B cell (primary cell): ENCODE measurements at regions not wholly inside any gene's neighbourhood (a gene's known extent, or its start where the extent isn't known, plus 50 kb on each side); places are given as distances from the start of the nearest gene placed in this dataset.

Source experiments
- ATAC-seq: fragments of 200-7000 bp; cut with Tn5 transposase; one replicate; pipeline ENCODE4 v1.10.0; 2021; ENCODE audit warnings: low read depth, mild to moderate bottlenecking, moderate number of reproducible peaks, moderate library complexity
- CTCF ChIA-PET: fragments of 350-600 bp; sonication (Branson Sonifier 250); formaldehyde crosslinking; loops from one replicate; lab custom pipeline; 2021; ENCODE audit warnings: antibody characterized with exemption, inconsistent platforms; lab: Charles Lee
- POLR2A ChIA-PET: fragments of 350-600 bp; sonication (Branson Sonifier 250); formaldehyde crosslinking; loops from one replicate; lab custom pipeline; 2021; ENCODE audit warnings: antibody characterized with exemption; lab: Charles Lee
- DNase-seq: peaks from one replicate; pipeline ENCODE4 v3.0.0; 2013
- H2AFZ ChIP-seq: 2 replicates; pipeline ENCODE4 v1.6.1; 2012; ENCODE audit warnings: mild to moderate bottlenecking, low read depth, low read length; ENCODE audit not compliant: insufficient read depth, poor library complexity, severe bottlenecking
- H3K27ac ChIP-seq, 2 donors: 1 replicate in 1 of 2; 2 replicates in 1 of 2; pipeline ENCODE4 v1.5.1; 2012 to 2013; ENCODE audit warnings: low read length in 2 of 2, mild to moderate bottlenecking in 2 of 2, moderate library complexity in 1 of 2
- H3K27me3 ChIP-seq, 4 experiments: fragments of 200-600 bp in 1 of 4; sonication (generic) in 1 of 4; replicated peaks in 1 of 4; 1 replicate in 2 of 4; 2 replicates in 2 of 4; pipeline versions ENCODE4 v1.6.1 to v1.7.0; 2013 to 2016; ENCODE audit warnings: low read length in 3 of 4, mild to moderate bottlenecking in 2 of 4, mixed read lengths in 1 of 4, moderate library complexity in 1 of 4; ENCODE audit not compliant: insufficient read depth in 4 of 4, control insufficient read depth in 3 of 4; ENCODE audit errors: control extremely low read depth in 1 of 4
- H3K36me3 ChIP-seq, 2 experiments: replicated peaks in 1 of 2; 1 replicate in 1 of 2; 2 replicates in 1 of 2; pipeline versions ENCODE4 v1.6.1 to v1.7.1; 2013; ENCODE audit warnings: low read length in 1 of 2; ENCODE audit not compliant: insufficient read depth in 2 of 2, control insufficient read depth in 1 of 2; ENCODE audit errors: control extremely low read depth in 1 of 2, extremely low read depth in 1 of 2
- H3K4me1 ChIP-seq, 2 donors: fragments of 200-600 bp in 1 of 2; sonication (generic) in 1 of 2; 1 replicate in 1 of 2; 2 replicates in 1 of 2; pipeline versions ENCODE4 v1.5.1 to v1.6.1; 2013 to 2017; ENCODE audit warnings: low read length in 2 of 2; ENCODE audit not compliant: control insufficient read depth in 2 of 2, insufficient read depth in 2 of 2
- H3K4me2 ChIP-seq: replicated peaks from 2 replicates; pipeline ENCODE3; 2012; ENCODE audit warnings: mild to moderate bottlenecking, low read depth, low read length; ENCODE audit not compliant: poor library complexity, severe bottlenecking
- H3K4me3 ChIP-seq, 5 experiments: fragments of 200-600 bp in 1 of 5; sonication (generic) in 1 of 5; 1 replicate in 3 of 5; 2 replicates in 2 of 5; pipeline versions ENCODE4 v1.5.1 to v1.7.0; 2011 to 2016; ENCODE audit warnings: low read length in 4 of 5, mild to moderate bottlenecking in 4 of 5, low read depth in 2 of 5, control low read depth in 1 of 5, moderate library complexity in 1 of 5; ENCODE audit not compliant: insufficient read depth in 1 of 5; ENCODE audit errors: control extremely low read depth in 1 of 5, extremely low read depth in 1 of 5
- H3K79me2 ChIP-seq: fragments of 200-600 bp; sonication (generic); one replicate; pipeline ENCODE4 v1.6.0; 2016; ENCODE audit warnings: low read length; ENCODE audit not compliant: control insufficient read depth, insufficient read depth
- H3K9ac ChIP-seq: fragments of 200-600 bp; sonication (generic); 2 replicates; pipeline ENCODE4 v1.6.1; 2017; ENCODE audit warnings: mild to moderate bottlenecking, low read length, moderate library complexity
- H3K9me3 ChIP-seq, 3 donors: one replicate each; pipeline versions ENCODE4 v1.6.1 to v1.7.1; 2013; ENCODE audit warnings: low read length in 2 of 3; ENCODE audit not compliant: control insufficient read depth in 2 of 3, insufficient read depth in 1 of 3; ENCODE audit errors: control extremely low read depth in 1 of 3
- H4K20me1 ChIP-seq: 2 replicates; pipeline ENCODE4 v1.6.0; 2012; ENCODE audit warnings: mild to moderate bottlenecking, low read length; ENCODE audit not compliant: insufficient read depth, control insufficient read depth, poor library complexity, severe bottlenecking
- H3K27ac Mint-ChIP-seq: one replicate; pipeline ENCODE4 v1.8.0; 2021; ENCODE audit warnings: mixed read lengths
- H3K27me3 Mint-ChIP-seq: one replicate; pipeline ENCODE4 v1.8.0; 2021; ENCODE audit warnings: mixed read lengths
- H3K4me1 Mint-ChIP-seq: one replicate; pipeline ENCODE4 v1.8.0; 2021; ENCODE audit warnings: mixed read lengths
- H3K4me3 Mint-ChIP-seq: one replicate; pipeline ENCODE4 v1.8.0; 2021; ENCODE audit warnings: mixed read lengths
- H3K9me3 Mint-ChIP-seq: one replicate; pipeline ENCODE4 v1.8.0; 2022; ENCODE audit warnings: mixed read lengths; ENCODE audit not compliant: insufficient read depth
- CTCF ChIP-seq: fragments of 200-600 bp; IDR thresholded peaks from one replicate; pipeline ENCODE4 v1.8.0; 2022; ENCODE audit warnings: antibody characterized with exemption, mild to moderate bottlenecking
- EZH2 ChIP-seq: IDR thresholded peaks from 2 replicates; pipeline ENCODE4 v1.6.1; 2012; ENCODE audit warnings: borderline replicate concordance, low read depth, mild to moderate bottlenecking, moderate library complexity, low read length; ENCODE audit not compliant: insufficient read depth, poor library complexity, severe bottlenecking
- WGBS: methylation state at CpG from one replicate; pipeline ENCODE4 v1.1.5; 2013; ENCODE audit warnings: missing lambda C conversion rate; ENCODE audit not compliant: insufficient coverage; 5-methylcytosine and 5-hydroxymethylcytosine counted together
- intact Hi-C: fragments of 100-400 bp; cut with micrococcal nuclease; formaldehyde crosslinking; loops from one replicate; pipeline ENCODE4 v1.10.0; 2022

- DNase-seq (no peak), ATAC-seq (no peak)
- no peaks in the 10 kb centered on the region for H3K9me3 ChIP-seq
- Mint-ChIP-seq H3K4me1 (peaks cover 44% of the 10 kb centered on the region), H3K27me3 (no peaks in the 10 kb centered on the region), H3K9me3 (no peaks in the 10 kb centered on the region), H3K4me3 (no peak overlapping the region), H3K27ac (no peak overlapping the region)
- H3K27ac ChIP-seq, result no peak overlapping the region
- H2AFZ ChIP-seq, result no peak overlapping the region
- no peak overlapping the region for H3K4me3 ChIP-seq
- CTCF ChIA-PET, result no interaction called here
- peaks cover 70% of the 10 kb centered on the region for H4K20me1 ChIP-seq
- no peaks in the 10 kb centered on the region for H3K36me3 ChIP-seq
- H3K9ac ChIP-seq, result no peak overlapping the region
- TF ChIP-seq EZH2 (no peak), CTCF (no peak)
- H3K4me2 ChIP-seq, result no peak overlapping the region
- H3K27me3 ChIP-seq, result no peaks in the 10 kb centered on the region
- H3K4me1 ChIP-seq, result peaks cover 8 to 14% of the 10 kb centered on the region in 2 donors
- intact Hi-C loops, result no loop called here
- POLR2A ChIA-PET, result no interaction called here
- peaks cover 91% of the 10 kb centered on the region for H3K79me2 ChIP-seq
Measured at GRCh38 chr19:46911456-46911855, 50.7 kb downstream of the ARHGAP35 start.

- Mint-ChIP-seq H3K9me3 (no peaks in the 10 kb centered on the region), H3K4me1 (peaks cover 50% of the 10 kb centered on the region), H3K27me3 (no peaks in the 10 kb centered on the region), H3K27ac (no peak overlapping the region), H3K4me3 (no peak overlapping the region)
- ChIA-PET POLR2A (no interaction called here), CTCF (interaction anchor here (1.5 kb wide), 1 partner anchor 100 kb away, joined by 3 read pairs; no protein-coding TSS in a partner anchor)
- no peak for DNase-seq
- Histone ChIP-seq H4K20me1 (peaks cover 69% of the 10 kb centered on the region), H3K9ac (peak overlapping the region; percentile 6), H3K27me3 (no peaks in the 10 kb centered on the region), H3K27ac (no peak overlapping the region), H3K4me3 (no peak overlapping the region), H3K9me3 (no peaks in the 10 kb centered on the region), H3K79me2 (peaks cover 89% of the 10 kb centered on the region), H3K4me1 (peaks cover 8 to 14% of the 10 kb centered on the region in 2 donors), H2AFZ (no peak overlapping the region), H3K4me2 (peak overlapping the region; percentile 12), H3K36me3 (peaks cover 0 to under 1% of the 10 kb centered on the region in 2 experiments)
- ATAC-seq, result no peak
- TF ChIP-seq EZH2 (no peak), CTCF (no peak)
- WGBS, result 100% methylated on average over 1 of the region's 6 CpGs
- intact Hi-C loops, result no loop called here
Measured at GRCh38 chr19:46913198-46913851, 52.5 kb downstream of the ARHGAP35 start.
